OCI-LY1 (cell line): ENCODE measurements at regions not wholly inside any gene's neighbourhood (a gene's known extent, or its start where the extent isn't known, plus 50 kb on each side); places are given as distances from the start of the nearest gene placed in this dataset.

Experiments used
- H2AFZ ChIP-seq: fragments of 200-600 bp; sonication (generic), shearing (Covaris generic); 2 replicates; pipeline ENCODE4 v1.6.0; 2014; ENCODE audit warnings: antibody characterized with exemption, mild to moderate bottlenecking, low read length
- H3F3A ChIP-seq: fragments of 200-600 bp; sonication (generic), shearing (Covaris generic); 2 replicates; pipeline ENCODE4 v1.6.0; 2014; ENCODE audit warnings: mild to moderate bottlenecking, antibody characterized with exemption, low read length, moderate library complexity; ENCODE audit not compliant: insufficient read depth
- H3K27ac ChIP-seq: fragments of 200-600 bp; sonication (generic); 2 replicates; pipeline ENCODE4 v1.5.1; 2014; ENCODE audit warnings: low read length, mixed run types, mild to moderate bottlenecking, low read depth; ENCODE audit not compliant: poor library complexity, severe bottlenecking
- H3K27me3 ChIP-seq: fragments of 200-600 bp; sonication (generic); 2 replicates; pipeline ENCODE4 v1.6.0; 2014; ENCODE audit warnings: antibody characterized with exemption, mild to moderate bottlenecking, low read length, moderate library complexity; ENCODE audit not compliant: insufficient read depth
- H3K36me3 ChIP-seq: fragments of 200-600 bp; sonication (generic); 2 replicates; pipeline ENCODE4 v1.6.1; 2014; ENCODE audit warnings: mild to moderate bottlenecking, antibody characterized with exemption, low read length, moderate library complexity, mixed read lengths; ENCODE audit not compliant: insufficient read depth
- H3K4me1 ChIP-seq: fragments of 200-600 bp; sonication (generic); 2 replicates; pipeline ENCODE4 v1.5.1; 2014; ENCODE audit warnings: mild to moderate bottlenecking, low read length, moderate library complexity; ENCODE audit not compliant: insufficient read depth, severe bottlenecking
- H3K4me2 ChIP-seq: fragments of 200-600 bp; sonication (generic), shearing (Covaris generic); 2 replicates; pipeline ENCODE4 v1.6.1; 2014; ENCODE audit warnings: low read length
- H3K4me3 ChIP-seq: fragments of 200-600 bp; sonication (generic); 2 replicates; pipeline ENCODE4 v1.5.1; 2014; ENCODE audit warnings: low read length, low read depth, mild to moderate bottlenecking, mixed read lengths; ENCODE audit not compliant: poor library complexity, severe bottlenecking
- H3K79me2 ChIP-seq: fragments of 200-600 bp; shearing (Covaris generic); 2 replicates; pipeline ENCODE4 v1.6.1; 2016; ENCODE audit warnings: mixed run types, low read length, mixed read lengths; ENCODE audit not compliant: insufficient read depth
- H3K9ac ChIP-seq: fragments of 200-600 bp; sonication (generic), shearing (Covaris generic); 2 replicates; pipeline ENCODE4 v1.6.1; 2014; ENCODE audit warnings: mild to moderate bottlenecking, low read length, mixed read lengths
- H3K9me2 ChIP-seq: fragments of 200-600 bp; sonication (generic), shearing (Covaris generic); 2 replicates; pipeline ENCODE4 v1.6.1; 2014; ENCODE audit warnings: low read depth, mild to moderate bottlenecking, low read length, mixed read lengths
- H3K9me3 ChIP-seq: fragments of 200-600 bp; shearing (Covaris generic); 2 replicates; pipeline ENCODE4 v1.6.1; 2014; ENCODE audit warnings: low read length, mixed read lengths
- H4K20me1 ChIP-seq: fragments of 200-600 bp; sonication (generic), shearing (Covaris generic); 2 replicates; pipeline ENCODE4 v1.6.0; 2016; ENCODE audit warnings: mild to moderate bottlenecking, low read length; ENCODE audit not compliant: insufficient read depth
- EZH2 ChIP-seq: fragments of 200-600 bp; sonication (generic), shearing (Covaris generic); IDR thresholded peaks from 2 replicates; pipeline ENCODE4 v1.8.0; 2017; ENCODE audit warnings: borderline replicate concordance, mixed run types, mild to moderate bottlenecking, antibody characterized with exemption, low read length, moderate library complexity, mixed read lengths
- TF ChIP-seq, protein P1 (sequence below): fragments of 200-600 bp; sonication (generic), shearing (Covaris generic); IDR thresholded peaks from 2 replicates; pipeline ENCODE4 v1.5.1; 2017; ENCODE audit warnings: mild to moderate bottlenecking, antibody characterized with exemption, low read length, moderate library complexity, mixed read lengths

GRCh38 chr4:3826247-3827172 lies 60.3 kb downstream of the ADRA2C start:
- no peak for TF ChIP-seq EZH2
- TF ChIP-seq, protein P1, sequence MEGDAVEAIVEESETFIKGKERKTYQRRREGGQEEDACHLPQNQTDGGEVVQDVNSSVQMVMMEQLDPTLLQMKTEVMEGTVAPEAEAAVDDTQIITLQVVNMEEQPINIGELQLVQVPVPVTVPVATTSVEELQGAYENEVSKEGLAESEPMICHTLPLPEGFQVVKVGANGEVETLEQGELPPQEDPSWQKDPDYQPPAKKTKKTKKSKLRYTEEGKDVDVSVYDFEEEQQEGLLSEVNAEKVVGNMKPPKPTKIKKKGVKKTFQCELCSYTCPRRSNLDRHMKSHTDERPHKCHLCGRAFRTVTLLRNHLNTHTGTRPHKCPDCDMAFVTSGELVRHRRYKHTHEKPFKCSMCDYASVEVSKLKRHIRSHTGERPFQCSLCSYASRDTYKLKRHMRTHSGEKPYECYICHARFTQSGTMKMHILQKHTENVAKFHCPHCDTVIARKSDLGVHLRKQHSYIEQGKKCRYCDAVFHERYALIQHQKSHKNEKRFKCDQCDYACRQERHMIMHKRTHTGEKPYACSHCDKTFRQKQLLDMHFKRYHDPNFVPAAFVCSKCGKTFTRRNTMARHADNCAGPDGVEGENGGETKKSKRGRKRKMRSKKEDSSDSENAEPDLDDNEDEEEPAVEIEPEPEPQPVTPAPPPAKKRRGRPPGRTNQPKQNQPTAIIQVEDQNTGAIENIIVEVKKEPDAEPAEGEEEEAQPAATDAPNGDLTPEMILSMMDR, result no peak
- H3K36me3 ChIP-seq, result no peaks in the 10 kb centered on the region
- no peaks in the 10 kb centered on the region for H3K4me1 ChIP-seq
- no peak overlapping the region for H3K9ac ChIP-seq
- H3K79me2 ChIP-seq, result no peaks in the 10 kb centered on the region
- H3K27me3 ChIP-seq, result no peaks in the 10 kb centered on the region
- H2AFZ ChIP-seq, result no peak overlapping the region
- no peak overlapping the region for H3K4me3 ChIP-seq
- no peak overlapping the region for H3K4me2 ChIP-seq
- H3K27ac ChIP-seq, result no peak overlapping the region
- no peaks in the 10 kb centered on the region for H3K9me3 ChIP-seq
- H3K9me2 ChIP-seq, result no peaks in the 10 kb centered on the region
- no peaks in the 10 kb centered on the region for H4K20me1 ChIP-seq
- H3F3A ChIP-seq, result no peaks in the 10 kb centered on the region

DNA sequence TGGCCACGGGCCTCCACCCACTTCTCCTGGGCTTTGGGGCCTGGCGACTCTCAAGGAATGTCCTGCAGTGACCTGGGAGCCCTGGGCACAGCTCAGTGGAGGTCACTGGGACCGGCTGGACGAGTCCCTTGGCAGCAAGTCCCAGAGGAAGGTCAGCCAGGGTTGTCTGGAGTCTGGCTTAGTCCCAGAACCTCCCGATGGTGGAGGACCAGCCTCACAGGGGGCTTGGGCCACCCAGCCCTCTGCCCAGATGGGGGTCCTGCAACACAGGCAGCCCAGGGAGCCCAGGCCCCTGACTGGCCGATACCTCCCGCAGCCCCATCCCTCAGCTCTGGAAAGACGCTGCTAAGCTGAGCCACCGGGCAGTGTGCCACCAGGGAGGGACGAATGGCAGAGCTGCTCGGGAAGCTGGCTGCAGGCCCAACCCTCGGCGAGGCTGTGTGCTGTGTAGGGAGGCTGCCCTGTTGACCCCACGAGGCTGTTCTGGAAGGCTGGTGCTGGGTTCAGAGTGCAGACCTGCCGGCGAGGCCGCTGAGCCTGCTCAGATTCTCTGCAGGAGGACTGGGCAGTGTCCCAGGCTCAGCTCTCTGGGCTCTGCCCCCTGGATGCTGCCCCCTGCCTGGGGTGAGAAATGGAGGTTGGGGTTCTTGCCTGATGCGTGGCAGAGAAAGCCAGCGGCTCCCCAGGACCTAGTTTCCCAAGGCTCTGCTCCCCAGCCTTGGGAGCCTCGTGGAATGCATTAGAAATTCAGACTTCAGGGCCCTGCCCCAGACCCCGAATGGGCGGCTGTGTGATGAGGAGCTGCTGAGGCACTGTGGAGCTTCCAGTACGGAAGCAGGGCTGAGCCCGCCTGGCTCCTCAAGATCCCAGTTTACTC lies 61.7 kb downstream of the ADRA2C start:
- Histone ChIP-seq H2AFZ (no peak overlapping the region), H3K9ac (no peak overlapping the region), H3K4me1 (no peaks in the 10 kb centered on the region), H3K27me3 (no peaks in the 10 kb centered on the region), H3K9me3 (no peaks in the 10 kb centered on the region), H3K79me2 (no peaks in the 10 kb centered on the region), H3K4me2 (no peak overlapping the region), H3K36me3 (no peaks in the 10 kb centered on the region), H3F3A (no peaks in the 10 kb centered on the region), H3K9me2 (no peaks in the 10 kb centered on the region), H3K27ac (no peak overlapping the region), H4K20me1 (no peaks in the 10 kb centered on the region), H3K4me3 (no peak overlapping the region)
- TF ChIP-seq, protein P1, result no peak
- no peak for TF ChIP-seq EZH2

DNA sequence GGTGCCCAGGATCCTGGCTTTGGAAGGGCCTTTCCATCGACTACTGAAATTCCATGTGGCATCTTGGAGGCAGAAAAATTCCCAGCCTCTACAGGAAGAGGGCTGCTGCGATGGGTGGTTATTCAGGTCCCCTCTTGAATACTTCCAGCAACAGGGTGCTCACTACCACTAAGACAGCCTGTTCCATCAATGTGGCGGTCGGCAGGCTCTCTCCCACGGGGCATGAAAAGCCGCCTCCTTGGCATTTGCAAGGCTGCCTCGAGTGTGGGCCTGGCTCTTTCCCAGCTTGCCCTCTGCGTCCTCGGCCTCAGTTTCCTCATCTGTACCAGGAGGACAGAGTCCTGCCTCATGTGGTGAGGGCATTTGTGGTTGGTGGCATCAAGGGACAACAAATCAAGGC lies 62.4 kb downstream of the ADRA2C start:
- TF ChIP-seq, protein P1, result no peak
- TF ChIP-seq EZH2, result no peak
- no peaks in the 10 kb centered on the region for H3K27me3 ChIP-seq
- no peaks in the 10 kb centered on the region for H3K36me3 ChIP-seq
- no peak overlapping the region for H3K4me3 ChIP-seq
- H3K9me2 ChIP-seq, result no peaks in the 10 kb centered on the region
- no peaks in the 10 kb centered on the region for H3K79me2 ChIP-seq
- H3K4me2 ChIP-seq, result no peak overlapping the region
- H3K9me3 ChIP-seq, result no peaks in the 10 kb centered on the region
- H4K20me1 ChIP-seq, result no peaks in the 10 kb centered on the region
- no peaks in the 10 kb centered on the region for H3K4me1 ChIP-seq
- no peak overlapping the region for H2AFZ ChIP-seq
- H3K9ac ChIP-seq, result no peak overlapping the region
- H3F3A ChIP-seq, result no peaks in the 10 kb centered on the region
- no peak overlapping the region for H3K27ac ChIP-seq
